Lung (tissue), 11 donors: ENCODE measurements at regions not wholly inside any gene's neighbourhood (a gene's known extent, or its start where the extent isn't known, plus 50 kb on each side); places are given as distances from the start of the nearest gene placed in this dataset.
A peak's percentile ranks its signal among the peaks of the same experiment; 100 is the strongest.

Experiments
- ATAC-seq: fragments of 200-7000 bp; cut with Tn5 transposase; one replicate; pipeline ENCODE4 v1.9.1; 2020; ENCODE audit warnings: moderate number of reproducible peaks; ENCODE audit not compliant: insufficient read depth, low FRiP score
- DNase-seq, 3 donors: peaks; one replicate each; pipeline ENCODE4 v3.0.0-alpha.2; 2013 to 2017
- H3K27ac ChIP-seq, 2 donors: one replicate each; pipeline ENCODE4 v1.5.1; 2013; ENCODE audit warnings: mild to moderate bottlenecking in 2 of 2, moderate library complexity in 2 of 2, control low read depth in 1 of 2, inconsistent platforms in 1 of 2, low read depth in 1 of 2, low read length in 1 of 2
- H3K27me3 ChIP-seq, 3 donors: one replicate each; pipeline ENCODE4 v1.5.1; 2013; ENCODE audit warnings: low read length in 2 of 3; ENCODE audit not compliant: control insufficient read depth in 3 of 3, insufficient read depth in 3 of 3
- H3K36me3 ChIP-seq, 4 donors: one replicate each; pipeline ENCODE4 v1.5.1; 2013; ENCODE audit warnings: low read length in 4 of 4, mild to moderate bottlenecking in 1 of 4, moderate library complexity in 1 of 4; ENCODE audit not compliant: control insufficient read depth in 4 of 4, insufficient read depth in 4 of 4
- H3K4me1 ChIP-seq, 5 donors: one replicate each; pipeline ENCODE4 v1.5.1; 2013; ENCODE audit warnings: low read length in 5 of 5, mild to moderate bottlenecking in 2 of 5, moderate library complexity in 1 of 5; ENCODE audit not compliant: control insufficient read depth in 5 of 5, insufficient read depth in 5 of 5
- H3K4me3 ChIP-seq: one replicate; pipeline ENCODE4 v1.5.1; 2013; ENCODE audit warnings: mild to moderate bottlenecking, control low read depth, moderate library complexity
- H3K9ac ChIP-seq, 2 donors: one replicate each; pipeline ENCODE4 v1.5.1; 2013; ENCODE audit warnings: low read length in 2 of 2, control low read depth in 1 of 2; ENCODE audit not compliant: insufficient read depth in 1 of 2
- H3K9me3 ChIP-seq, 4 donors: one replicate each; pipeline ENCODE4 v1.5.1; 2013; ENCODE audit warnings: low read length in 3 of 4, mild to moderate bottlenecking in 1 of 4, moderate library complexity in 1 of 4; ENCODE audit not compliant: control insufficient read depth in 4 of 4, insufficient read depth in 3 of 4
- CTCF ChIP-seq: IDR thresholded peaks from 2 replicates; pipeline ENCODE4 v1.5.1; 2012; ENCODE audit warnings: mild to moderate bottlenecking; ENCODE audit errors: control extremely low read depth, extremely low read depth
- WGBS, 2 donors: extraction: QIAGEN DNeasy Blood & Tissue Kit; methylation state at CpG; one replicate each; pipeline ENCODE4 v1.1.7; 2013; 5-methylcytosine and 5-hydroxymethylcytosine counted together
- donor health status: control.
- donor health status: control.
- donor health status: Bipolar disorder and iron deficiency.
- donor health status: healthy.
- donor health status: DM: yes; HTN: yes; CAD: no.

GRCh38 chr9:31290731-31291130 is 1093.7 kb upstream of the ACO1 start:
- DNase-seq (no peak), ATAC-seq (no peak)
- Histone ChIP-seq H3K9ac (no peak overlapping the region), H3K9me3 (peaks cover 0 to 2% (median 0%) of the 10 kb centered on the region in 4 donors), H3K4me1 (no peaks in the 10 kb centered on the region), H3K27ac (no peak overlapping the region), H3K4me3 (no peak overlapping the region), H3K27me3 (no peaks in the 10 kb centered on the region), H3K36me3 (no peaks in the 10 kb centered on the region)
- 83 to 87% methylated on average over 3 of the region's 3 CpGs for WGBS, 2 donors
- no peak for TF ChIP-seq CTCF

GRCh38 chr9:31302620-31303418 is 1081.6 kb upstream of the ACO1 start:
- ATAC-seq, result no peak
- H3K27me3 ChIP-seq, result no peaks in the 10 kb centered on the region
- H3K9me3 ChIP-seq, result no peaks in the 10 kb centered on the region
- DNase-seq, result no peak
- H3K9ac ChIP-seq, result no peak overlapping the region
- no peak overlapping the region for H3K27ac ChIP-seq
- WGBS, 2 donors, result 77 to 89% methylated on average over 4 of the region's 4 CpGs
- no peak for TF ChIP-seq CTCF
- H3K36me3 ChIP-seq, result no peaks in the 10 kb centered on the region
- no peaks in the 10 kb centered on the region for H3K4me1 ChIP-seq
- H3K4me3 ChIP-seq, result no peak overlapping the region

GRCh38 chr9:31304576-31304975 is 1079.9 kb upstream of the ACO1 start:
- WGBS, 2 donors, result 39 to 65% methylated on average over 3 of the region's 3 CpGs
- Histone ChIP-seq H3K27me3 (no peaks in the 10 kb centered on the region), H3K9ac (no peak overlapping the region), H3K27ac (no peak overlapping the region), H3K36me3 (no peaks in the 10 kb centered on the region), H3K4me3 (no peak overlapping the region), H3K9me3 (no peaks in the 10 kb centered on the region), H3K4me1 (no peaks in the 10 kb centered on the region)
- DNase-seq (peak in 1 of 3 donors; percentile 4), ATAC-seq (no peak)
- TF ChIP-seq CTCF, result no peak

GRCh38 chr9:31314241-31314640 is 1070.2 kb upstream of the ACO1 start:
- no peak for DNase-seq
- H3K27ac ChIP-seq, result no peak overlapping the region
- H3K4me3 ChIP-seq, result no peak overlapping the region
- H3K9me3 ChIP-seq, result no peaks in the 10 kb centered on the region
- no peak for TF ChIP-seq CTCF
- H3K4me1 ChIP-seq, result no peaks in the 10 kb centered on the region
- no peaks in the 10 kb centered on the region for H3K36me3 ChIP-seq
- no peak for ATAC-seq
- no peak overlapping the region for H3K9ac ChIP-seq
- 56 to 66% methylated on average over 1 of the region's 1 CpG for WGBS, 2 donors
- no peaks in the 10 kb centered on the region for H3K27me3 ChIP-seq
